ENCODE measurements at regions not wholly inside any gene's neighbourhood (a gene's known extent, or its start where the extent isn't known, plus 50 kb on each side); places are given as distances from the start of the nearest gene placed in this dataset.

DNA sequence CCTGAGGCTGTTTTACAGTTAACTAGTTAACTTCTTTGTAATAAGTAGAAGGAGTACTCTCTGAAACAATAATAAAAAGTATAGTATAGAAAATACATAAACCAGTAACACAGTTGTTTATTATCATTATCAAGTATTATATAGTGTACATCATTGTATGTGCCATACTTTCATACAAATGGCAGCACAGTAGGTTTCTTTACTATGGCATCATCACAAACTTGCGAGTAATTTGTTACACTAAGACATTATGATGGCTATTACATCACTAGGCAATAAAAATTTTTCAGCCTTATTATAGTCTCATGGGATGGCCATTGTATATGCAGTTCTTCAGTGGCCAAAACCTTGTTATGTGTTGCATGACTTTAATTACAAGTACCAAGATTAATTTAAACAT, 1376.5 kb upstream of the ADGRL2 start:
- no peaks in the 10 kb centered on the region for H3K79me2 ChIP-seq (ENCODE audit: insufficient read depth, low read length)
- H3K4me3 ChIP-seq (ENCODE audit: insufficient read depth, low read length, poor library complexity, severe bottlenecking), result no peak overlapping the region
- no peaks in the 10 kb centered on the region for H4K20me1 ChIP-seq (ENCODE audit: low read depth, low read length)
- H2AFZ ChIP-seq (ENCODE audit: low read depth, low read length, severe bottlenecking), result peak overlapping the region; percentile 35
- no peaks in the 10 kb centered on the region for H3K27me3 ChIP-seq (ENCODE audit: low read length)
- H3K9me3 ChIP-seq (ENCODE audit: insufficient read depth, low read length), result no peaks in the 10 kb centered on the region
- no peak overlapping the region for H3K27ac ChIP-seq (ENCODE audit: low read depth, low read length)
- no peak overlapping the region for H3K9ac ChIP-seq (ENCODE audit: low read length)
- H3K9me2 ChIP-seq (replicated peaks; ENCODE audit: insufficient read depth, low read length), result no peaks in the 10 kb centered on the region
- no peak for TF ChIP-seq EZH2phosphoT487 (conservative IDR thresholded peaks at IDR 0.05; ENCODE audit: low read length)
- TF ChIP-seq, protein P1, sequence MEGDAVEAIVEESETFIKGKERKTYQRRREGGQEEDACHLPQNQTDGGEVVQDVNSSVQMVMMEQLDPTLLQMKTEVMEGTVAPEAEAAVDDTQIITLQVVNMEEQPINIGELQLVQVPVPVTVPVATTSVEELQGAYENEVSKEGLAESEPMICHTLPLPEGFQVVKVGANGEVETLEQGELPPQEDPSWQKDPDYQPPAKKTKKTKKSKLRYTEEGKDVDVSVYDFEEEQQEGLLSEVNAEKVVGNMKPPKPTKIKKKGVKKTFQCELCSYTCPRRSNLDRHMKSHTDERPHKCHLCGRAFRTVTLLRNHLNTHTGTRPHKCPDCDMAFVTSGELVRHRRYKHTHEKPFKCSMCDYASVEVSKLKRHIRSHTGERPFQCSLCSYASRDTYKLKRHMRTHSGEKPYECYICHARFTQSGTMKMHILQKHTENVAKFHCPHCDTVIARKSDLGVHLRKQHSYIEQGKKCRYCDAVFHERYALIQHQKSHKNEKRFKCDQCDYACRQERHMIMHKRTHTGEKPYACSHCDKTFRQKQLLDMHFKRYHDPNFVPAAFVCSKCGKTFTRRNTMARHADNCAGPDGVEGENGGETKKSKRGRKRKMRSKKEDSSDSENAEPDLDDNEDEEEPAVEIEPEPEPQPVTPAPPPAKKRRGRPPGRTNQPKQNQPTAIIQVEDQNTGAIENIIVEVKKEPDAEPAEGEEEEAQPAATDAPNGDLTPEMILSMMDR (IDR thresholded peaks at IDR 0.05; ENCODE audit: insufficient read depth, low read length, poor library complexity, severe bottlenecking), result no peak
- H3F3A ChIP-seq (ENCODE audit: insufficient read depth), result no peaks in the 10 kb centered on the region
- H3K4me2 ChIP-seq (ENCODE audit: low read depth, low read length, poor library complexity, severe bottlenecking), result no peak overlapping the region
- H3K36me3 ChIP-seq (ENCODE audit: low read length), result no peaks in the 10 kb centered on the region

DNA sequence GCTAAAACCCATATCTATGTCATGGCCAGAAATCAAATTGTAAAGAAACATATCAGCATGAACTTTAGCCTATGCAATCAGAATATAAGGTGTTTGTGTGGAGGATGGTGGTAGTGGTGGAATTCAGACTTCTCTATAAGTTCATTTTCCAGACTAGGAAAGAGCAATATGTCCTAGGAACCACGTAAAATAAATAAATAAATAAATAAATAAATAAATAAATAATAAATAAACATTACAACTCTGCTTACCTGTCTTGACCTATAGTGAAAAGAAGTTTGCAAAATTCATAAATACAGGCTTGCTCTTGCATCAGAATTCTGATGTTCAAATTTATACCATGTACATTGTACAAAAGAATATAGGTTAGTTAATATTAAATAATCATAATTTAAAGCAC, 1382.6 kb upstream of the ADGRL2 start:
- Histone ChIP-seq H3K79me2 (ENCODE audit: insufficient read depth, low read length) (no peaks in the 10 kb centered on the region), H2AFZ (ENCODE audit: low read depth, low read length, severe bottlenecking) (no peak overlapping the region), H3K36me3 (ENCODE audit: low read length) (no peaks in the 10 kb centered on the region), H3K27ac (ENCODE audit: low read depth, low read length) (no peak overlapping the region), H3K4me2 (ENCODE audit: low read depth, low read length, poor library complexity, severe bottlenecking) (no peak overlapping the region), H3K9me2 (replicated peaks; ENCODE audit: insufficient read depth, low read length) (no peaks in the 10 kb centered on the region), H4K20me1 (ENCODE audit: low read depth, low read length) (no peaks in the 10 kb centered on the region), H3K9me3 (ENCODE audit: insufficient read depth, low read length) (no peaks in the 10 kb centered on the region), H3K4me3 (ENCODE audit: insufficient read depth, low read length, poor library complexity, severe bottlenecking) (no peak overlapping the region), H3K9ac (ENCODE audit: low read length) (no peak overlapping the region), H3K27me3 (ENCODE audit: low read length) (no peaks in the 10 kb centered on the region), H3F3A (ENCODE audit: insufficient read depth) (no peaks in the 10 kb centered on the region)
- TF ChIP-seq, protein P1 (IDR thresholded peaks at IDR 0.05; ENCODE audit: insufficient read depth, low read length, poor library complexity, severe bottlenecking), result no peak
- no peak for TF ChIP-seq EZH2phosphoT487 (conservative IDR thresholded peaks at IDR 0.05; ENCODE audit: low read length)

DNA sequence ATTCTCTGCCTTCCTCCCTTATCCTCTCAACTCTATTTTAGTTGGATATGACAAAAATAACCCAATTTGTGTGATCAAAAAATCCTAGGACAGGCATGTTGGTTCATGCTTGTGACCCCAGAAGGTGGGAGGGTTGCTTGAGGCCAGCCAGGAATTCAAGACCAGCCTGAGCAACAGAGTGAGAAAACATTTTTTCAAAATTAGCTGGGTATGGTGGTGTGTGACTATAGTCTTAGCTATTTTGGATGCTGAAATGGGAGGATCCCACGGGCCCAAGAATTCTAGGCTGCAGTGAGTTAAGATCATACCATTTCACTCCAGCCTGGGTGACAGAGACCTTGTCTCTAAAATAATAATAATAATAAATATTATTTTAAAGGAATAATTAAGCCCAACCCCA, 1383.1 kb upstream of the ADGRL2 start:
- Histone ChIP-seq H3F3A (ENCODE audit: insufficient read depth) (no peaks in the 10 kb centered on the region), H3K36me3 (ENCODE audit: low read length) (no peaks in the 10 kb centered on the region), H3K4me3 (ENCODE audit: insufficient read depth, low read length, poor library complexity, severe bottlenecking) (no peak overlapping the region), H3K79me2 (ENCODE audit: insufficient read depth, low read length) (no peaks in the 10 kb centered on the region), H3K9ac (ENCODE audit: low read length) (no peak overlapping the region), H3K9me3 (ENCODE audit: insufficient read depth, low read length) (no peaks in the 10 kb centered on the region), H3K27ac (ENCODE audit: low read depth, low read length) (no peak overlapping the region), H3K4me2 (ENCODE audit: low read depth, low read length, poor library complexity, severe bottlenecking) (no peak overlapping the region), H3K27me3 (ENCODE audit: low read length) (no peaks in the 10 kb centered on the region), H2AFZ (ENCODE audit: low read depth, low read length, severe bottlenecking) (peak overlapping the region; percentile 71), H4K20me1 (ENCODE audit: low read depth, low read length) (no peaks in the 10 kb centered on the region), H3K9me2 (replicated peaks; ENCODE audit: insufficient read depth, low read length) (no peaks in the 10 kb centered on the region)
- TF ChIP-seq, protein P1 (IDR thresholded peaks at IDR 0.05; ENCODE audit: insufficient read depth, low read length, poor library complexity, severe bottlenecking), result no peak
- TF ChIP-seq EZH2phosphoT487 (conservative IDR thresholded peaks at IDR 0.05; ENCODE audit: low read length), result no peak

Data from SU-DHL-6 (cell line).